Calu3 (cell line): ENCODE measurements at regions not wholly inside any gene's neighbourhood (a gene's known extent, or its start where the extent isn't known, plus 50 kb on each side); places are given as distances from the start of the nearest gene placed in this dataset.

Experiments
- BruUV-seq: library from RNA; stranded (reverse); fragments of 400-500 nt; replicated peaks from 2 replicates; lab custom pipeline; 2021; lab: Mats Ljungman, UMichigan
- CTCF ChIA-PET: fragments of 300-600 bp; sonication (Branson Sonifier 250); formaldehyde crosslinking; loops from one replicate; lab custom pipeline; 2022; ENCODE audit warnings: antibody characterized with exemption; lab: Charles Lee
- DNase-seq: peaks from one replicate; pipeline ENCODE4 v3.0.0; 2022
- H3K27ac Mint-ChIP-seq: one replicate; pipeline ENCODE4 v1.8.0; 2022; ENCODE audit warnings: mixed read lengths; ENCODE audit not compliant: unreplicated experiment
- H3K27me3 Mint-ChIP-seq: one replicate; pipeline ENCODE4 v1.8.0; 2022; ENCODE audit warnings: mixed read lengths; ENCODE audit not compliant: unreplicated experiment
- H3K36me3 Mint-ChIP-seq: one replicate; pipeline ENCODE4 v1.8.0; 2022; ENCODE audit warnings: mild to moderate bottlenecking, moderate library complexity, mixed read lengths; ENCODE audit not compliant: insufficient read depth, unreplicated experiment
- H3K4me1 Mint-ChIP-seq: one replicate; pipeline ENCODE4 v1.8.0; 2022; ENCODE audit warnings: mild to moderate bottlenecking, low read depth, mixed read lengths; ENCODE audit not compliant: unreplicated experiment
- H3K4me3 Mint-ChIP-seq: one replicate; pipeline ENCODE4 v1.8.0; 2022; ENCODE audit warnings: mild to moderate bottlenecking, low read depth, moderate library complexity, mixed read lengths; ENCODE audit not compliant: unreplicated experiment
- H3K9me3 Mint-ChIP-seq: one replicate; pipeline ENCODE4 v1.8.0; 2022; ENCODE audit warnings: low read depth, mixed read lengths; ENCODE audit not compliant: unreplicated experiment
- CTCF ChIP-seq: fragments of 200-600 bp; IDR thresholded peaks from one replicate; pipeline ENCODE4 v1.8.0; 2022; ENCODE audit warnings: antibody characterized with exemption; ENCODE audit not compliant: unreplicated experiment
- intact Hi-C: fragments of 100-400 bp; cut with micrococcal nuclease; formaldehyde crosslinking; loops from one replicate; pipeline ENCODE4 v1.10.0; 2022; ENCODE audit not compliant: unreplicated experiment

- no peak for TF ChIP-seq CTCF
- H3K36me3 Mint-ChIP-seq, result no peaks in the 10 kb centered on the region
- no peaks in the 10 kb centered on the region for H3K4me1 Mint-ChIP-seq
- H3K4me3 Mint-ChIP-seq, result no peak overlapping the region
- no peak overlapping the region for H3K27ac Mint-ChIP-seq
- no peaks in the 10 kb centered on the region for H3K27me3 Mint-ChIP-seq
- intact Hi-C loops, result no loop called here
- DNase-seq, result no peak
- CTCF ChIA-PET, result interaction anchor here (0.7 kb wide), 1 partner anchor 55 kb away, joined by 8 read pairs; no protein-coding TSS in a partner anchor
- no TSS peak for BruUV-seq
- H3K9me3 Mint-ChIP-seq, result no peaks in the 10 kb centered on the region
These were observed 404.7 kb downstream of the SOX2 start for GRCh38 chr3:182116386-182116785.

GRCh38 chr3:182117131-182117530 is 405.4 kb downstream of the SOX2 start:
- H3K4me1 Mint-ChIP-seq, result no peaks in the 10 kb centered on the region
- H3K27me3 Mint-ChIP-seq, result no peaks in the 10 kb centered on the region
- H3K9me3 Mint-ChIP-seq, result no peaks in the 10 kb centered on the region
- no peaks in the 10 kb centered on the region for H3K36me3 Mint-ChIP-seq
- intact Hi-C loops, result no loop called here
- H3K27ac Mint-ChIP-seq, result no peak overlapping the region
- no peak for DNase-seq
- no TSS peak for BruUV-seq
- TF ChIP-seq CTCF, result no peak
- H3K4me3 Mint-ChIP-seq, result no peak overlapping the region
- CTCF ChIA-PET, result interaction anchor here (0.6 to 1.0 kb wide), 4 partner anchors 33 to 83 kb away, joined by 3 to 8 read pairs (median 5); no protein-coding TSS in a partner anchor

GRCh38 chr3:182117583-182117982 is 405.9 kb downstream of the SOX2 start:
- no peaks in the 10 kb centered on the region for H3K4me1 Mint-ChIP-seq
- no peaks in the 10 kb centered on the region for H3K27me3 Mint-ChIP-seq
- H3K4me3 Mint-ChIP-seq, result no peak overlapping the region
- TF ChIP-seq CTCF, result no peak
- no peaks in the 10 kb centered on the region for H3K36me3 Mint-ChIP-seq
- intact Hi-C loops, result no loop called here
- CTCF ChIA-PET, result interaction anchor here (0.6 to 1.0 kb wide), 3 partner anchors 33 to 83 kb away, joined by 3 to 6 read pairs (median 4); no protein-coding TSS in a partner anchor
- no peaks in the 10 kb centered on the region for H3K9me3 Mint-ChIP-seq
- no TSS peak for BruUV-seq
- no peak overlapping the region for H3K27ac Mint-ChIP-seq
- DNase-seq, result no peak

GRCh38 chr3:182118066-182118465 is 406.3 kb downstream of the SOX2 start:
- peak; percentile 24 for DNase-seq
- Mint-ChIP-seq H3K27me3 (no peaks in the 10 kb centered on the region), H3K9me3 (no peaks in the 10 kb centered on the region), H3K4me3 (no peak overlapping the region), H3K4me1 (no peaks in the 10 kb centered on the region), H3K36me3 (no peaks in the 10 kb centered on the region), H3K27ac (no peak overlapping the region)
- intact Hi-C loops, result no loop called here
- no peak for TF ChIP-seq CTCF
- BruUV-seq, result no TSS peak
- CTCF ChIA-PET, result interaction anchor here (0.6 to 1.0 kb wide), 3 partner anchors 33 to 84 kb away, joined by 3 to 6 read pairs (median 4); no protein-coding TSS in a partner anchor
